ACC112 (cell line): ENCODE measurements at regions not wholly inside any gene's neighbourhood (a gene's known extent, or its start where the extent isn't known, plus 50 kb on each side); places are given as distances from the start of the nearest gene placed in this dataset.

Experiments
- H2AFZ ChIP-seq: fragments of 200-600 bp; sonication (generic); one replicate; pipeline ENCODE4 v1.6.0; 2017; ENCODE audit warnings: antibody characterized with exemption, low read length; ENCODE audit not compliant: unreplicated experiment
- H3K27ac ChIP-seq: fragments of 200-600 bp; sonication (generic); 2 replicates; pipeline ENCODE4 v1.5.1; 2014; ENCODE audit warnings: low read depth, mild to moderate bottlenecking, antibody characterized with exemption, low read length, moderate library complexity
- H3K27me3 ChIP-seq: fragments of 200-600 bp; sonication (generic); 2 replicates; pipeline ENCODE4 v1.6.1; 2014; ENCODE audit warnings: mild to moderate bottlenecking, antibody characterized with exemption, low read length, moderate library complexity, mixed read lengths; ENCODE audit not compliant: insufficient read depth
- H3K36me3 ChIP-seq: fragments of 200-600 bp; sonication (generic); 2 replicates; pipeline ENCODE4 v1.6.1; 2016; ENCODE audit warnings: mild to moderate bottlenecking, antibody characterized with exemption, low read length, moderate library complexity, mixed read lengths; ENCODE audit not compliant: insufficient read depth
- H3K4me1 ChIP-seq: fragments of 200-600 bp; sonication (generic); one replicate; pipeline ENCODE4 v1.6.1; 2016; ENCODE audit warnings: low read length, mixed read lengths; ENCODE audit not compliant: insufficient read depth, unreplicated experiment, control insufficient read depth
- H3K4me3 ChIP-seq: fragments of 200-600 bp; sonication (generic); 2 replicates; pipeline ENCODE4 v1.5.1; 2014; ENCODE audit warnings: mild to moderate bottlenecking, low read depth, low read length
- H3K79me2 ChIP-seq: fragments of 200-600 bp; sonication (generic); one replicate; pipeline ENCODE4 v1.6.0; 2016; ENCODE audit warnings: low read length; ENCODE audit not compliant: control insufficient read depth, unreplicated experiment, insufficient read depth

- Histone ChIP-seq H3K4me1 (peaks cover 15% of the 10 kb centered on the region), H3K27ac (no peak overlapping the region), H3K4me3 (no peak overlapping the region), H3K36me3 (no peaks in the 10 kb centered on the region), H3K79me2 (no peaks in the 10 kb centered on the region), H2AFZ (no peak overlapping the region), H3K27me3 (no peaks in the 10 kb centered on the region)
These were observed 273.8 kb downstream of the RPS6KC1 start for GRCh38 chr1:213324859-213325258.

DNA sequence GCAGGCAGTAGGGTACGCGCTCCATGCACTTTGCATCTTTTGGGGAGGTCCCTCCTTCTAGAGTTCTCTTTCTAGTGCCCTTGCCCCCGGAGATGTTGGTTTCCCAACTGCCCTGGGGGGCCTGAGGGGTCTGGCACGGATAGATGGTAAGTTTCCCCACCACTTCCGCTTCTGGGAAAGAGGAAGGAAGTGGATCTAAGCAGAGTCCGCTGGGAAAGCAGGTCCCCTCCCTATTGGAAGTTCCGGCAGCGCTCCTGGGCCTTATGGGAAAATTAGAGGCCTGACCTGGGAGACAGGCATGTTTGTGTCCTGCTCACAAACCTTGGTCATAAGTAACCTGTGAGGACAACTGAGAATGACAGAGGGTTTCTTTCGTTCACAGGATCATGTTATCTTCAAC is 274.4 kb downstream of the RPS6KC1 start:
- H3K79me2 ChIP-seq, result no peaks in the 10 kb centered on the region
- H2AFZ ChIP-seq, result no peak overlapping the region
- H3K27me3 ChIP-seq, result no peaks in the 10 kb centered on the region
- H3K36me3 ChIP-seq, result no peaks in the 10 kb centered on the region
- H3K27ac ChIP-seq, result no peak overlapping the region
- H3K4me3 ChIP-seq, result no peak overlapping the region
- peaks cover 15% of the 10 kb centered on the region for H3K4me1 ChIP-seq

DNA sequence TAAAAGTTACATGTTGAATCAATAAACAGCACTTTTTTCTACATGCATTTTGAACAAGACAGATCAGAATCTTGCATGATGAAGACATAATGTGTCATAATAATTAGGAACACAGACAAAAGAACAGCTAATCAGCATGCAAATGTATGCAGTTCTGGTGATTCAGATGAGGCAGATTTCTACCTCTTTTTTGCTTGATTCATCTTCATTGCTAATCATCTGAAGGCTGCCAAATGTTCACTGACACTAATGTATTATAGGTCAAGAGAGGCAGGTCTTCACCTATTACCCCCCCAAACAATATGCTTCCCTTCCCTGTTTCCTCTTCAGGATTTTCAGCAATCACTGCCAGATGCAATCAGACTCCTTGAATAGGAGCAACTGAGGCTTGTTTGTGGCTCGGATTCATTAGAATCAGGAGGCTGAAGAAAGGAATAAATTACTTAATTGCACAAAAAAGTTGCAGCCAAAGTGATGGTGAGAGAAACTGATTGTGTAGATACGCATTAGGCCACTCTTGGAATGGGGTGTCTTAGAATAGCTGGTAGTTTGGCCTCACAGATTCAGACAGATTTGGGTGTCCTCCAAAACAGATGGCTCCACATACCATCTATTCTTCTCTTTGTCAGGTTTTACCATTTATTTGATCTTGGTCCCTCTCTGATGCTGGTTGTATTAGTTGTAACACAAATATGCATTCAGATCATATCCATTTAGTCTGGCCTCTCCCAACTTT is 275.4 kb downstream of the RPS6KC1 start:
- peaks cover 15% of the 10 kb centered on the region for H3K4me1 ChIP-seq
- H3K4me3 ChIP-seq, result no peak overlapping the region; the same call in 1 of the 2 replicates
- no peak overlapping the region for H2AFZ ChIP-seq
- peak overlapping the region; percentile 53 for H3K27ac ChIP-seq
- no peaks in the 10 kb centered on the region for H3K79me2 ChIP-seq
- H3K36me3 ChIP-seq, result no peaks in the 10 kb centered on the region
- no peaks in the 10 kb centered on the region for H3K27me3 ChIP-seq

GRCh38 chr1:213327017-213327667 is 276.1 kb downstream of the RPS6KC1 start:
- Histone ChIP-seq H3K27ac (peak overlapping the region; percentile 53), H3K36me3 (no peaks in the 10 kb centered on the region), H3K27me3 (no peaks in the 10 kb centered on the region), H3K79me2 (no peaks in the 10 kb centered on the region), H2AFZ (peak overlapping the region; percentile 72), H3K4me1 (peaks cover 15% of the 10 kb centered on the region), H3K4me3 (peak overlapping the region; percentile 52)

GRCh38 chr1:213329406-213330008 is 278.5 kb downstream of the RPS6KC1 start:
- no peaks in the 10 kb centered on the region for H3K79me2 ChIP-seq
- no peak overlapping the region for H3K4me3 ChIP-seq
- H3K36me3 ChIP-seq, result no peaks in the 10 kb centered on the region
- no peaks in the 10 kb centered on the region for H3K27me3 ChIP-seq
- H3K27ac ChIP-seq, result no peak overlapping the region
- H2AFZ ChIP-seq, result no peak overlapping the region
- peaks cover 15% of the 10 kb centered on the region for H3K4me1 ChIP-seq

DNA sequence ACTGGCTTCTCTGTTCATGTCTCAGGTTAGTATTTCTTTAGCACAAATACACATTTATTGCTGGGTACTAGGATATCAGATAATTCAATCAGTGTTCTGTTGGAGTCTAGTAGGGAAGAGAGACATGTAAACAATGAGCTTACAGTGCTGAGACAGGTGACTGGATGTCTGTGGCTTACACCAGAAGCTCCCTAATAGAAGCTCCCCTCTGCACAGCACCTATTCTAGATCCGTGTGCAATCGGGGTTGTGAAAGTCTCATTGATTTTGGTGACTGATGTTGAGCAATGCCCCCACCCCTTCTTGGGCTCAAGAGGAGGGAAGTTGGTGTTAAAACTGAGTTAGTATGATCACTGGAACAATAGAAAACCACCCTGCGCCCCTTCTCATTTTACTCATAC is 279.2 kb downstream of the RPS6KC1 start:
- Histone ChIP-seq H3K27me3 (no peaks in the 10 kb centered on the region), H2AFZ (no peak overlapping the region), H3K4me3 (no peak overlapping the region), H3K27ac (no peak overlapping the region), H3K36me3 (no peaks in the 10 kb centered on the region), H3K4me1 (peaks cover 15% of the 10 kb centered on the region), H3K79me2 (no peaks in the 10 kb centered on the region)

- Histone ChIP-seq H3K27me3 (no peaks in the 10 kb centered on the region), H3K4me3 (no peak overlapping the region), H3K27ac (no peak overlapping the region), H3K4me1 (peaks cover 9% of the 10 kb centered on the region), H3K79me2 (no peaks in the 10 kb centered on the region), H3K36me3 (no peaks in the 10 kb centered on the region), H2AFZ (no peak overlapping the region)
These were observed 280.7 kb downstream of the RPS6KC1 start for GRCh38 chr1:213331631-213332175.

DNA sequence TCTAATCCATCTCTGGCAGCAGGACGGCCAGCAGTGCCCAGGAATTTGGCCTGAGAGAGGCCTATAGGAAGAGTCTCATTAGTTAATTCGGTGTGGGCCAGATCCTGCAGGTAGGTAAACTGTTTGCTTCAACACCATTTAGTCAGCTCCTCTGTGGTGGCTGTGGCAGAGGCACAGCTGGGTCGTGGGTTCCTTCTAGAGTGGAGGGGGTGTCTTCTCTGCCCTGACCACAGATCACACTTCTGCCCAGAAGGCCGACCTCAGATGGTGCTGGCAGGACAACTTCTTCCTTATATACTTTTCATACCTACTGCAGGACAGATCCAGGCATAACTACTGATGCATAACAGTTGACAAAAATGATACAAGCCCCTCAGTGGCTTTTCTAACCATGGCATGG is 281.4 kb downstream of the RPS6KC1 start:
- Histone ChIP-seq H3K79me2 (no peaks in the 10 kb centered on the region), H3K27ac (no peak overlapping the region), H3K27me3 (no peaks in the 10 kb centered on the region), H3K4me3 (no peak overlapping the region), H3K4me1 (peaks cover 2% of the 10 kb centered on the region), H3K36me3 (no peaks in the 10 kb centered on the region), H2AFZ (no peak overlapping the region)

GRCh38 chr1:213333121-213333520 is 282.1 kb downstream of the RPS6KC1 start:
- Histone ChIP-seq H3K79me2 (no peaks in the 10 kb centered on the region), H2AFZ (no peak overlapping the region), H3K4me3 (no peak overlapping the region), H3K36me3 (no peaks in the 10 kb centered on the region), H3K4me1 (no peaks in the 10 kb centered on the region), H3K27me3 (no peaks in the 10 kb centered on the region), H3K27ac (no peak overlapping the region)

GRCh38 chr1:213335084-213335483 is 284.0 kb downstream of the RPS6KC1 start:
- no peaks in the 10 kb centered on the region for H3K79me2 ChIP-seq
- H3K27me3 ChIP-seq, result no peaks in the 10 kb centered on the region
- H3K4me1 ChIP-seq, result no peaks in the 10 kb centered on the region

More at GRCh38 chr1:213335084-213335483, 284.0 kb downstream of the RPS6KC1 start:
- Histone ChIP-seq H3K4me3 (no peak overlapping the region), H3K36me3 (no peaks in the 10 kb centered on the region), H2AFZ (no peak overlapping the region), H3K27ac (no peak overlapping the region)
